Right ventricle myocardium superior (tissue), 1 donor: ENCODE measurements at regions not wholly inside any gene's neighbourhood (a gene's known extent, or its start where the extent isn't known, plus 50 kb on each side); places are given as distances from the start of the nearest gene placed in this dataset.
"Not testable (repeated sequence)": the region's sequence is repeated elsewhere in the genome, so short reads cannot be mapped to it uniquely, and the experiment has no call there.

ENCODE experiments used
- ATAC-seq: fragments of 200-7000 bp; cut with Tn5 transposase; one replicate; pipeline ENCODE4 v1.9.1; 2020; ENCODE audit warnings: mild to moderate bottlenecking; ENCODE audit not compliant: poor library complexity
- DNase-seq: peaks from one replicate; pipeline ENCODE4 v3.0.0-alpha.2; 2020
- intact Hi-C: fragments of 100-400 bp; cut with DNase I; formaldehyde crosslinking; loops from one replicate; pipeline ENCODE4 v1.11.2; 2022
- donor health status: DM: no; HTN: yes; CAD: no; lungs with severe emphysema.

GRCh38 chr1:273772-274171, 177.7 kb downstream of the OR4F29 start:
- ATAC-seq, DNase-seq, intact Hi-C loops: not testable (repeated sequence)

GRCh38 chr1:267815-268214, 183.7 kb downstream of the OR4F29 start:
- ATAC-seq, intact Hi-C loops: not testable (repeated sequence)
- DNase-seq: peak; percentile 77
